ENCODE measurements at regions not wholly inside any gene's neighbourhood (a gene's known extent, or its start where the extent isn't known, plus 50 kb on each side); places are given as distances from the start of the nearest gene placed in this dataset.

DNA sequence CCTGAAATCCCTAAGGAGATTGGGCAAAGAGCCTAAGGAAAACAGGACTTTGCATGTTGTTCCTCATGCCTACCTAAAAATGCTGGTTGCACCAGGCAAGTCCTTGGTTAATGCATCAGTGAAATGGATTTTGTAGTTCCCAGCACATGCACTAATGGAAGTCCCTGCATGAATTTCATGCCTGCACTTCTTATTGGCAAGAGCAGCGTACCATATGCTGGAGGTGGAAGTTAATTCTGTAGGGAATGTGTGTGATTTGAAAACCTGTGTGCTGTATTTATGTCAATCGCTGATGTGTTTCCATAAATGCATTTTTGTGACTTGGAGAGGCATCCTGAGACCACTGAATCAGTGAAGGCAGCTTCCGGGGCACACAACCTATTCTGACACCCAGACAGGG lies 140.3 kb upstream of the MTNR1B start:
- no peaks in the 10 kb centered on the region for H3K27me3 ChIP-seq
- no peaks in the 10 kb centered on the region for H3K36me3 ChIP-seq
- H3K4me3 ChIP-seq, result no peak overlapping the region
- no peak overlapping the region for H3K27ac ChIP-seq
- TF ChIP-seq, protein P1, sequence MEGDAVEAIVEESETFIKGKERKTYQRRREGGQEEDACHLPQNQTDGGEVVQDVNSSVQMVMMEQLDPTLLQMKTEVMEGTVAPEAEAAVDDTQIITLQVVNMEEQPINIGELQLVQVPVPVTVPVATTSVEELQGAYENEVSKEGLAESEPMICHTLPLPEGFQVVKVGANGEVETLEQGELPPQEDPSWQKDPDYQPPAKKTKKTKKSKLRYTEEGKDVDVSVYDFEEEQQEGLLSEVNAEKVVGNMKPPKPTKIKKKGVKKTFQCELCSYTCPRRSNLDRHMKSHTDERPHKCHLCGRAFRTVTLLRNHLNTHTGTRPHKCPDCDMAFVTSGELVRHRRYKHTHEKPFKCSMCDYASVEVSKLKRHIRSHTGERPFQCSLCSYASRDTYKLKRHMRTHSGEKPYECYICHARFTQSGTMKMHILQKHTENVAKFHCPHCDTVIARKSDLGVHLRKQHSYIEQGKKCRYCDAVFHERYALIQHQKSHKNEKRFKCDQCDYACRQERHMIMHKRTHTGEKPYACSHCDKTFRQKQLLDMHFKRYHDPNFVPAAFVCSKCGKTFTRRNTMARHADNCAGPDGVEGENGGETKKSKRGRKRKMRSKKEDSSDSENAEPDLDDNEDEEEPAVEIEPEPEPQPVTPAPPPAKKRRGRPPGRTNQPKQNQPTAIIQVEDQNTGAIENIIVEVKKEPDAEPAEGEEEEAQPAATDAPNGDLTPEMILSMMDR (IDR thresholded peaks at IDR 0.05), result no peak
- no peak for DNase-seq (ENCODE audit: low spot score)
- no peaks in the 10 kb centered on the region for H3K4me1 ChIP-seq
- no peaks in the 10 kb centered on the region for H3K9me3 ChIP-seq

DNA sequence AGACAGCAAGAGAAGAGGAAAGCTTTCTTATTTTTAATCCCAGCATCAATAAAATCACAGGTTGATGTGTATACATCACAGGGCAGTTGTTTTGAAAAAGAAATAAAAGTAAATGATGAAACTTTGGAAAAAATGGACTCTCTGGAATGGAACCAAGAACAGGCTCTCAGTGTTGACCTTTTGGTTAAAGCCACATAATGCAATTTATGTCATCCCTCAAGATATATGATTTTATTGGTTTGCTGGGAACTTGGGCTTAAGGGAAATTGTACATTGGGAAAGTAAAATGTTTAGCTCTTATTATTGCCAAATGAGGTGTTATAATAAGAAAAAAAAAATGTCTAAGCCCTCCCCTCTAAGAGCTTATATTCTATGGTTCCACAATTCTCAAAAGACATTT lies 139.8 kb upstream of the MTNR1B start:
- Histone ChIP-seq H3K36me3 (no peaks in the 10 kb centered on the region), H3K4me1 (no peaks in the 10 kb centered on the region), H3K4me3 (no peak overlapping the region), H3K27me3 (no peaks in the 10 kb centered on the region), H3K9me3 (no peaks in the 10 kb centered on the region), H3K27ac (no peak overlapping the region)
- no peak for DNase-seq (ENCODE audit: low spot score)
- TF ChIP-seq, protein P1 (IDR thresholded peaks at IDR 0.05), result no peak

DNA sequence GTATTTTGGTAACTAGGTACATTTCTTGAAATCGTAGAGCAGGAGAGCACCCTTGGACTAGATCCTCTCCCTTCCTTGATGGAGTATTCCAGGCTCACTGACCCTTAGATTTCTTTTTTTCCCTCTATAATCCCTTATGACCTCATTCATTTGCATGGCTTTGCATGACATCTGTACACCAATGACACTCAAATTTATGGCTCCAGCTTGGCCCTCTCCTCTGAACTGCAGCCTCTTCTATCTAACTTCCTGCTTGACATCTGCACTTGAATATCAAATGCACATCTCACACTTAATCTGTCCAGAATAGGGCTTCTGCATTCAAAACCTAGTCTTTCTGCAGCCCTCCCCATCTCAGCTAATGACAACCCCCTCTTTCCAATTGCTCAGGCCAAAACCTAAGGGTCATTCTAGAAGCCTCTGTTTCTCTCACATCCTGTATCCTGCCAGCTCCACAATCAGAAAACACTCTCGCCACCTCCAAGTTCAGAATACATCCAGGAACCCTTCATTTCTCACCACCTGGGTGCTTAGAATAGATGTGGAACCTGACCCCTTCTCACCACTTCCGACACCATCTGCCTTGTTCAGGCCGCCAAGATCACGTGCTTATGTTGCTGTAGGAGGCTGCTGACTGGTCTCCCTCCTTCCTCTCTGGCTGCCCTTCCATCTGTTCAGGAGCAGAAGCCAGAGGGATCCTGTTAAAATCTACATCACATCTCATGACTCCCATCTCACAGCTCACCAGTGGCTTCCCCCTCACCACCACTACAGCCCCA lies 138.9 kb upstream of the MTNR1B start:
- Histone ChIP-seq H3K4me3 (no peak overlapping the region), H3K36me3 (no peaks in the 10 kb centered on the region), H3K27ac (no peak overlapping the region), H3K27me3 (no peaks in the 10 kb centered on the region), H3K9me3 (no peaks in the 10 kb centered on the region), H3K4me1 (no peaks in the 10 kb centered on the region)
- no peak for DNase-seq (ENCODE audit: low spot score)
- TF ChIP-seq, protein P1 (IDR thresholded peaks at IDR 0.05), result no peak

DNA sequence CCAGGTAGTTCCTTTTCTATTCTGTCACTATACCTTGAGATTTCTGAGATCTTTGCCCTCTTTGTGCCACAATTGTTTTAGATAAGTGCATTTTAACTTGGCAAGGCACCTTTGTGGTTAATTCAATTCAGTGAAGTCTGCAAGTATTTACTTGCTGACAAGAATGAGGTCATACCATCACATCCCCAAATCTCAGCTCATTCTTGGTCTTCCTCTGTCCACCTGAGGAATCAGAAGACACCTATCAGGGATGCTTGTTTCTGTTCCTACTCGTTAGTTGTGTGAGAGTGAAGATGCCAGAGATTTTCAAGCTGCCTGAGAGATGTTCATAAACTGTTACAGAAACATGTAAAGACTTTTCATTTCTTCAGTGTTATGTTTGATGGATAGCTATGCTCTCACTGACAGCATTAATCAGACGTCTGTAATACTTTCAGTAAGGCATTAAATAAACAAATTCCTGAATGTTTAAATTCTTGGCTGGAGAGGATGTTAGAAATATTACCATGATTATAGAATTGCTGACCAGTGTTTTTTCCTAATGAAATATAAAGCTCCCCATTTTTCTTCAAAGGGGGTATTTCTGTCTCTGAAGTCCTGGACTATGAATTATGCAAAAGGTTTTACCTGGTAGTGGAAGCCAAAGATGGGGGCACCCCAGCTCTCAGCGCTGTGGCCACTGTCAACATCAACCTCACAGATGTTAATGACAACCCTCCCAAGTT lies 135.0 kb upstream of the MTNR1B start:
- no peak overlapping the region for H3K27ac ChIP-seq
- no peaks in the 10 kb centered on the region for H3K27me3 ChIP-seq
- H3K9me3 ChIP-seq, result no peaks in the 10 kb centered on the region
- TF ChIP-seq, protein P1 (IDR thresholded peaks at IDR 0.05), result no peak
- H3K4me3 ChIP-seq, result no peak overlapping the region
- H3K36me3 ChIP-seq, result no peaks in the 10 kb centered on the region
- DNase-seq (ENCODE audit: low spot score), result no peak
- H3K4me1 ChIP-seq, result no peaks in the 10 kb centered on the region

DNA sequence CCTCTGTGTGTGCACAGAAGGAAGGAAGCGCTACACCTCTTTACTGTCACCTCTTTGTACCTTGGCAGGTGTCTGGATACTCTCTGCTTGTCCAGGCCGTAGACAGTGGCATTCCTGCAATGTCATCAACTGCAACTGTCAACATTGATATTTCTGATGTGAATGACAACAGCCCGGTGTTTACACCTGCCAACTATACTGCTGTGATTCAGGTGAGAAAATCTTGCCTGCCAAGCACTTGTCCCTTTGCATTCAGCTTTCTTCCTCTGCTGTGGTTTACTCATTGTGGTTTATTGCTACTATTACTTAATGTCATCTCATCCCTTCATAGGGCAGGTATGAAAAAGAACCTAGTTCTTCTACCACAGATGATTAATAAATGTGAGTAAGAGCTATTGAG lies 131.9 kb upstream of the MTNR1B start:
- no peaks in the 10 kb centered on the region for H3K36me3 ChIP-seq
- no peak overlapping the region for H3K4me3 ChIP-seq
- H3K9me3 ChIP-seq, result no peaks in the 10 kb centered on the region
- H3K27ac ChIP-seq, result no peak overlapping the region
- H3K27me3 ChIP-seq, result no peaks in the 10 kb centered on the region
- no peaks in the 10 kb centered on the region for H3K4me1 ChIP-seq
- TF ChIP-seq, protein P1 (IDR thresholded peaks at IDR 0.05), result no peak
- no peak for DNase-seq (ENCODE audit: low spot score)

Data from right atrium auricular region (tissue), 2 donors.